Fibroblast of lung (primary cell): ENCODE measurements at regions not wholly inside any gene's neighbourhood (a gene's known extent, or its start where the extent isn't known, plus 50 kb on each side); places are given as distances from the start of the nearest gene placed in this dataset.

Experiments used
- DNase-seq, 2 donors: peaks; one replicate each; pipeline versions ENCODE4 v3.0.0 to v3.0.0-alpha.2; 2010; ENCODE audit warnings: low read depth in 2 of 2
- H2AFZ ChIP-seq: 2 replicates; pipeline ENCODE4 v1.5.1; 2012; ENCODE audit warnings: low read length, control low read depth, inconsistent platforms
- H3K27ac ChIP-seq: 2 replicates; pipeline ENCODE4 v1.5.1; 2011; ENCODE audit warnings: low read length, control low read depth; ENCODE audit not compliant: insufficient read depth
- H3K27me3 ChIP-seq: 2 replicates; pipeline ENCODE4 v1.5.1; 2011; ENCODE audit warnings: mild to moderate bottlenecking, low read length; ENCODE audit not compliant: control insufficient read depth, insufficient read depth
- H3K36me3 ChIP-seq: 2 replicates; pipeline ENCODE4 v1.5.1; 2011; ENCODE audit warnings: low read length; ENCODE audit not compliant: control insufficient read depth, insufficient read depth
- H3K4me1 ChIP-seq: 2 replicates; pipeline ENCODE4 v1.5.1; 2011; ENCODE audit warnings: low read length; ENCODE audit not compliant: control insufficient read depth, insufficient read depth; ENCODE audit errors: extremely low read depth
- H3K4me2 ChIP-seq: 2 replicates; pipeline ENCODE4 v1.5.1; 2011; ENCODE audit warnings: low read length, control low read depth; ENCODE audit not compliant: insufficient read depth; ENCODE audit errors: extremely low read depth
- H3K4me3 ChIP-seq, 4 experiments: fragments of 200-600 bp in 1 of 4; sonication (generic) in 1 of 4; replicated peaks in 1 of 4; 2 replicates each; pipeline ENCODE4 v1.5.1; 2011 to 2016; ENCODE audit warnings: low read length in 4 of 4, low read depth in 3 of 4, mild to moderate bottlenecking in 3 of 4, control low read depth in 2 of 4, inconsistent platforms in 1 of 4, mixed read lengths in 1 of 4; ENCODE audit not compliant: insufficient read depth in 1 of 4; ENCODE audit errors: control extremely low read depth in 1 of 4
- H3K79me2 ChIP-seq: 2 replicates; pipeline ENCODE4 v1.5.1; 2012; ENCODE audit warnings: mild to moderate bottlenecking, low read length, inconsistent platforms; ENCODE audit not compliant: control insufficient read depth, insufficient read depth
- H3K9ac ChIP-seq: 2 replicates; pipeline ENCODE4 v1.5.1; 2011; ENCODE audit warnings: mild to moderate bottlenecking, low read length, control low read depth; ENCODE audit not compliant: insufficient read depth
- H3K9me3 ChIP-seq: 2 replicates; pipeline ENCODE4 v1.5.1; 2012; ENCODE audit warnings: low read depth, low read length; ENCODE audit not compliant: control insufficient read depth, insufficient read depth
- H4K20me1 ChIP-seq: 2 replicates; pipeline ENCODE4 v1.5.1; 2011; ENCODE audit warnings: low read length; ENCODE audit not compliant: control insufficient read depth, insufficient read depth; ENCODE audit errors: extremely low read depth
- CTCF ChIP-seq, 2 donors: IDR thresholded peaks in 1 of 2; conservative IDR thresholded peaks in 1 of 2; 1 replicate in 1 of 2; 2 replicates in 1 of 2; pipeline ENCODE4 v1.5.1; 2011 to 2012; ENCODE audit warnings: low read length in 2 of 2, control low read depth in 1 of 2, inconsistent platforms in 1 of 2, low read depth in 1 of 2, mild to moderate bottlenecking in 1 of 2
- EZH2 ChIP-seq: IDR thresholded peaks from 2 replicates; pipeline ENCODE4 v1.5.1; 2012; ENCODE audit warnings: low read length, control low read depth, mild to moderate bottlenecking; ENCODE audit errors: missing control alignments

GRCh38 chr10:94225589-94225988 is 137.2 kb downstream of the NOC3L start:
- peaks cover 5% of the 10 kb centered on the region for H3K4me1 ChIP-seq
- no peak overlapping the region for H3K4me3 ChIP-seq
- no peaks in the 10 kb centered on the region for H3K79me2 ChIP-seq
- H3K27me3 ChIP-seq, result no peaks in the 10 kb centered on the region
- TF ChIP-seq EZH2 (no peak), CTCF (conservative IDR thresholded peaks at IDR 0.05 in 1 of 2, IDR thresholded peaks at IDR 0.05 in 1 of 2; ENCODE audit: low read depth in 1 of 2, low read length in 2 of 2) (peak; percentile 22 to 34)
- no peaks in the 10 kb centered on the region for H3K9me3 ChIP-seq
- H3K36me3 ChIP-seq, result no peaks in the 10 kb centered on the region
- H2AFZ ChIP-seq, result no peak overlapping the region
- H4K20me1 ChIP-seq, result no peaks in the 10 kb centered on the region
- H3K4me2 ChIP-seq, result no peak overlapping the region
- H3K27ac ChIP-seq, result no peak overlapping the region
- H3K9ac ChIP-seq, result no peak overlapping the region
- DNase-seq, result peak in 1 of 2 donors; percentile 35

GRCh38 chr10:94230134-94230785 is 132.5 kb downstream of the NOC3L start:
- Histone ChIP-seq H3K79me2 (no peaks in the 10 kb centered on the region), H3K4me1 (no peaks in the 10 kb centered on the region), H3K4me2 (no peak overlapping the region), H4K20me1 (no peaks in the 10 kb centered on the region), H3K27ac (no peak overlapping the region), H3K9ac (no peak overlapping the region), H3K9me3 (no peaks in the 10 kb centered on the region), H2AFZ (no peak overlapping the region), H3K27me3 (no peaks in the 10 kb centered on the region), H3K36me3 (no peaks in the 10 kb centered on the region), H3K4me3 (no peak overlapping the region)
- no peak for TF ChIP-seq CTCF (conservative IDR thresholded peaks at IDR 0.05 in 1 of 2, IDR thresholded peaks at IDR 0.05 in 1 of 2; ENCODE audit: low read depth in 1 of 2, low read length in 2 of 2)
- no peak for TF ChIP-seq EZH2
- no peak for DNase-seq

- H3K36me3 ChIP-seq, result no peaks in the 10 kb centered on the region
- no peaks in the 10 kb centered on the region for H3K4me1 ChIP-seq
- no peaks in the 10 kb centered on the region for H3K9me3 ChIP-seq
- no peak for DNase-seq
- H2AFZ ChIP-seq, result no peak overlapping the region
- no peaks in the 10 kb centered on the region for H4K20me1 ChIP-seq
- H3K4me3 ChIP-seq, result no peak overlapping the region
- TF ChIP-seq EZH2 (no peak), CTCF (conservative IDR thresholded peaks at IDR 0.05 in 1 of 2, IDR thresholded peaks at IDR 0.05 in 1 of 2; ENCODE audit: low read depth in 1 of 2, low read length in 2 of 2) (no peak)
- no peak overlapping the region for H3K27ac ChIP-seq
- no peak overlapping the region for H3K4me2 ChIP-seq
- no peaks in the 10 kb centered on the region for H3K79me2 ChIP-seq
- H3K9ac ChIP-seq, result no peak overlapping the region
- no peaks in the 10 kb centered on the region for H3K27me3 ChIP-seq
Observed at GRCh38 chr10:94232711-94233383, 129.9 kb downstream of the NOC3L start.
